ENCODE measurements at regions not wholly inside any gene's neighbourhood (a gene's known extent, or its start where the extent isn't known, plus 50 kb on each side); places are given as distances from the start of the nearest gene placed in this dataset.
"Not testable (repeated sequence)": the region's sequence is repeated elsewhere in the genome, so short reads cannot be mapped to it uniquely, and the experiment has no call there.

DNA sequence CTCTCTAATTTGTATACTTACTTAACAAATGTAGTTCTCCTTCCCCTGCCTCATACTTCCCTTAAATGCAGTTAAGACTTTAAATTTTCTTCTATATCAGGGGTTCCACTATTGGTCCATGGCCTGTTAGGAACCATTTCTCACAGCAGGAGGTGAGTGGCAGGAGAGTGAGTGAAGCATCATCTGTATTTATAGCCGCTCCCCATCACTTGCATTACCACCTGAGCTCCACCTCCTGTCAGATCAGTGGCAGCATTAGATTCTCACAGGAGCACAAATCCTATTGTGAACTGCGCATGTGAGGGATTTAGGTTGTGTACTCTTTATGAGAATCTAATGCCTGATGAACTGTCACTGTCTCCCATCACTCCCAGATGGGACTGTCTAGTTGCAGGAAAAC is 72.1 kb upstream of the ALB start:
- TF ChIP-seq, protein P1, sequence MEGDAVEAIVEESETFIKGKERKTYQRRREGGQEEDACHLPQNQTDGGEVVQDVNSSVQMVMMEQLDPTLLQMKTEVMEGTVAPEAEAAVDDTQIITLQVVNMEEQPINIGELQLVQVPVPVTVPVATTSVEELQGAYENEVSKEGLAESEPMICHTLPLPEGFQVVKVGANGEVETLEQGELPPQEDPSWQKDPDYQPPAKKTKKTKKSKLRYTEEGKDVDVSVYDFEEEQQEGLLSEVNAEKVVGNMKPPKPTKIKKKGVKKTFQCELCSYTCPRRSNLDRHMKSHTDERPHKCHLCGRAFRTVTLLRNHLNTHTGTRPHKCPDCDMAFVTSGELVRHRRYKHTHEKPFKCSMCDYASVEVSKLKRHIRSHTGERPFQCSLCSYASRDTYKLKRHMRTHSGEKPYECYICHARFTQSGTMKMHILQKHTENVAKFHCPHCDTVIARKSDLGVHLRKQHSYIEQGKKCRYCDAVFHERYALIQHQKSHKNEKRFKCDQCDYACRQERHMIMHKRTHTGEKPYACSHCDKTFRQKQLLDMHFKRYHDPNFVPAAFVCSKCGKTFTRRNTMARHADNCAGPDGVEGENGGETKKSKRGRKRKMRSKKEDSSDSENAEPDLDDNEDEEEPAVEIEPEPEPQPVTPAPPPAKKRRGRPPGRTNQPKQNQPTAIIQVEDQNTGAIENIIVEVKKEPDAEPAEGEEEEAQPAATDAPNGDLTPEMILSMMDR (optimal IDR thresholded peaks at IDR 0.05 in 1 of 3, IDR thresholded peaks at IDR 0.05 in 1 of 3, conservative IDR thresholded peaks at IDR 0.05 in 1 of 3; ENCODE audit: extremely low read depth in 1 of 3, insufficient read depth in 2 of 3, low read length in 3 of 3): not testable (repeated sequence)
- TF ChIP-seq EZH2 (IDR thresholded peaks at IDR 0.05; ENCODE audit: low read length): not testable (repeated sequence)
